ENCODE measurements at regions not wholly inside any gene's neighbourhood (a gene's known extent, or its start where the extent isn't known, plus 50 kb on each side); places are given as distances from the start of the nearest gene placed in this dataset.
A peak's percentile ranks its signal among the peaks of the same experiment; 100 is the strongest.

GRCh38 chr3:157922614-157923013 is 183.6 kb downstream of the SHOX2 start (continued):
- TF ChIP-seq CEBPB (tag; IDR thresholded peaks at IDR 0.05) (no peak), C11orf30 (IDR thresholded peaks at IDR 0.05; ENCODE audit: low read depth) (no peak)

GRCh38 chr3:157921811-157922210 is 184.4 kb downstream of the SHOX2 start:
- H3K27me3 ChIP-seq (ENCODE audit: control insufficient read depth in 2 of 2, insufficient read depth in 2 of 2, low read length in 2 of 2), result peaks cover 0 to 13% of the 10 kb centered on the region in 2 experiments; a peak in 2 of 5 replicates
- no peaks in the 10 kb centered on the region for H3K9me3 ChIP-seq (replicated peaks; ENCODE audit: control insufficient read depth, insufficient read depth, low read depth, low read length)
- no peak for FAIRE-seq
- no peak for TF ChIP-seq USF2 (CRISPR knock-in tag; IDR thresholded peaks at IDR 0.05)
- TF ChIP-seq MAZ (CRISPR knock-in tag; conservative IDR thresholded peaks at IDR 0.05 in 1 of 2, IDR thresholded peaks at IDR 0.05 in 1 of 2), result 0 out of 4 replicates have a peak, but pooled peaks of 1 of the 2 experiments have one; percentile 19
- H3K79me2 ChIP-seq (ENCODE audit: control insufficient read depth, insufficient read depth, low read length), result no peaks in the 10 kb centered on the region
- in situ Hi-C loops (cut with MboI) (no loop called here), intact Hi-C loops (cut with micrococcal nuclease) (no loop called here)
- H3K27ac ChIP-seq (ENCODE audit: extremely low read depth, low read depth, low read length), result no peak overlapping the region
- H3K9me1 ChIP-seq (ENCODE audit: control insufficient read depth, insufficient read depth, low read length), result no peaks in the 10 kb centered on the region
- CTCF ChIA-PET (ENCODE audit: low intra/inter-chr PET ratio), result no interaction called here
- POLR2A ChIA-PET, result no interaction called here
- ATAC-seq, result no peak
- H3K4me1 ChIP-seq (replicated peaks in 1 of 2; ENCODE audit: control insufficient read depth in 2 of 2, insufficient read depth in 2 of 2, low read length in 2 of 2), result no peaks in the 10 kb centered on the region
- BruUV-seq (replicated peaks), result no TSS peak
- no peak overlapping the region for H3K9ac ChIP-seq (ENCODE audit: insufficient read depth in 1 of 2, low read depth in 2 of 2, low read length in 2 of 2)
- H3K4me2 ChIP-seq (ENCODE audit: insufficient read depth, low read length), result no peak overlapping the region
- WGBS (ENCODE audit: insufficient coverage, low coverage, missing lambda C conversion rate), result 4% methylated on average over 3 of the region's 3 CpGs
- H3K4me3 ChIP-seq, result no peak overlapping the region
- H2AFZ ChIP-seq (ENCODE audit: low read depth, low read length), result no peak overlapping the region
- DNase-seq (ENCODE audit: extremely low read depth in 1 of 4, low spot score in 3 of 4), result no peak
- no peaks in the 10 kb centered on the region for H4K20me1 ChIP-seq (replicated peaks; ENCODE audit: control insufficient read depth, insufficient read depth, low read length)
- no peaks in the 10 kb centered on the region for H3K36me3 ChIP-seq (ENCODE audit: control insufficient read depth, insufficient read depth, low read length)
